Gastrocnemius medialis (tissue), 4 donors: ENCODE measurements at regions not wholly inside any gene's neighbourhood (a gene's known extent, or its start where the extent isn't known, plus 50 kb on each side); places are given as distances from the start of the nearest gene placed in this dataset.

Source experiments
- POLR2A ChIP-seq, 2 donors: fragments of 450-650 bp; IDR thresholded peaks; one replicate each; pipeline ENCODE4 v1.6.1; 2017; ENCODE audit warnings: antibody characterized with exemption in 2 of 2, mild to moderate bottlenecking in 2 of 2, moderate library complexity in 2 of 2
- TF ChIP-seq, protein P1 (sequence below), 5 experiments: fragments of 450-650 bp in 3 of 5; fragments of 200-600 bp in 2 of 5; sonication (generic) in 2 of 5; IDR thresholded peaks in 4 of 5; conservative IDR thresholded peaks in 1 of 5; 1 replicate in 4 of 5; 2 replicates in 1 of 5; pipeline ENCODE4 v1.5.1; 2016 to 2019; ENCODE audit warnings: antibody characterized with exemption in 5 of 5, mild to moderate bottlenecking in 3 of 5, moderate library complexity in 3 of 5

DNA sequence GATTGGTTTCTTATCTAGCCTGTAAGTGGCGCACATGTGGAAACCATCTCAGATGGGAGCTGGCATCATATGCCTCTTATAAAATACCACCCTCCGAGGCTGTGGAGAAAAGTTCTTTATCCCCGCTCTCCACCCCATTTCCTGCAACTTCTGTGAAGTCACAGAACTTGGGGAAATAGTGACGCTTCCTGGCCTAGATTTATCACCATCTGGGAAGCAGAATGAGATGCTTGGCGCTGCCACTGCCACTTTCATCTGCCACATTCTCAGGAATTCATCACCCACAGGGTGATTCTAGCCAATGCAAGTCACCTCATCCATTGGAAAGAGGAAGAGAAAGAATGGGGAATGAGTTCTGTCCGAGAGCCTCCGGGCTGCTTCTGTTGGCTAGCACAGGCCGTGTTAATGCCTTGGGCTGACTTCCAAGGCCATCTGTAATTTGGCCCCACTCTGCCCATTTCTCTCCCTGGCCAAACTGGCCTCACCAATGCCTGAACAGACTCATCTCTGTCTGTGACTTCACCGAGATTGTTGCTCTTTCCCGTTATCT, 148.8 kb upstream of the SOX4 start:
- TF ChIP-seq, protein P1, sequence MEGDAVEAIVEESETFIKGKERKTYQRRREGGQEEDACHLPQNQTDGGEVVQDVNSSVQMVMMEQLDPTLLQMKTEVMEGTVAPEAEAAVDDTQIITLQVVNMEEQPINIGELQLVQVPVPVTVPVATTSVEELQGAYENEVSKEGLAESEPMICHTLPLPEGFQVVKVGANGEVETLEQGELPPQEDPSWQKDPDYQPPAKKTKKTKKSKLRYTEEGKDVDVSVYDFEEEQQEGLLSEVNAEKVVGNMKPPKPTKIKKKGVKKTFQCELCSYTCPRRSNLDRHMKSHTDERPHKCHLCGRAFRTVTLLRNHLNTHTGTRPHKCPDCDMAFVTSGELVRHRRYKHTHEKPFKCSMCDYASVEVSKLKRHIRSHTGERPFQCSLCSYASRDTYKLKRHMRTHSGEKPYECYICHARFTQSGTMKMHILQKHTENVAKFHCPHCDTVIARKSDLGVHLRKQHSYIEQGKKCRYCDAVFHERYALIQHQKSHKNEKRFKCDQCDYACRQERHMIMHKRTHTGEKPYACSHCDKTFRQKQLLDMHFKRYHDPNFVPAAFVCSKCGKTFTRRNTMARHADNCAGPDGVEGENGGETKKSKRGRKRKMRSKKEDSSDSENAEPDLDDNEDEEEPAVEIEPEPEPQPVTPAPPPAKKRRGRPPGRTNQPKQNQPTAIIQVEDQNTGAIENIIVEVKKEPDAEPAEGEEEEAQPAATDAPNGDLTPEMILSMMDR (IDR thresholded peaks at IDR 0.05 in 4 of 5, conservative IDR thresholded peaks at IDR 0.05 in 1 of 5): no peak
- TF ChIP-seq POLR2A (IDR thresholded peaks at IDR 0.05): no peak
